NT2/D1 (cell line): ENCODE measurements at regions not wholly inside any gene's neighbourhood (a gene's known extent, or its start where the extent isn't known, plus 50 kb on each side); places are given as distances from the start of the nearest gene placed in this dataset.
A peak's percentile ranks its signal among the peaks of the same experiment; 100 is the strongest.

Experiments
- DNase-seq: peaks from one replicate; pipeline ENCODE4 v3.0.0-alpha.2; 2011; ENCODE audit warnings: low read depth, low spot score
- H3K27me3 ChIP-seq: 2 replicates; pipeline ENCODE4 v1.6.0; 2011; ENCODE audit warnings: mild to moderate bottlenecking; ENCODE audit not compliant: insufficient read length, insufficient read depth
- H3K36me3 ChIP-seq: 2 replicates; pipeline ENCODE4 v1.6.1; 2011; ENCODE audit warnings: mild to moderate bottlenecking, low read length, mixed read lengths; ENCODE audit not compliant: insufficient read depth, insufficient read length
- H3K4me1 ChIP-seq: 2 replicates; pipeline ENCODE4 v1.5.1; 2011; ENCODE audit not compliant: insufficient read depth, insufficient read length
- H3K4me3 ChIP-seq: 2 replicates; pipeline ENCODE4 v1.5.1; 2011; ENCODE audit warnings: low read depth; ENCODE audit not compliant: insufficient read length
- H3K9ac ChIP-seq: 2 replicates; pipeline ENCODE4 v1.6.0; 2011; ENCODE audit warnings: low read depth; ENCODE audit not compliant: insufficient read length
- H3K9me3 ChIP-seq: 2 replicates; pipeline ENCODE4 v1.5.1; 2011; ENCODE audit warnings: mild to moderate bottlenecking, low read length; ENCODE audit not compliant: insufficient read depth
- SUZ12 ChIP-seq: IDR thresholded peaks from 2 replicates; pipeline ENCODE4 v1.6.1; 2011; ENCODE audit not compliant: insufficient read length, insufficient read depth; ENCODE audit errors: extremely low read depth
- YY1 ChIP-seq: IDR thresholded peaks from 2 replicates; pipeline ENCODE4 v1.6.1; 2011; ENCODE audit not compliant: insufficient read length, insufficient read depth
- ZNF274 ChIP-seq: IDR thresholded peaks from 2 replicates; pipeline ENCODE4 v1.6.1; 2011; ENCODE audit warnings: mild to moderate bottlenecking, low read depth, low read length

DNA sequence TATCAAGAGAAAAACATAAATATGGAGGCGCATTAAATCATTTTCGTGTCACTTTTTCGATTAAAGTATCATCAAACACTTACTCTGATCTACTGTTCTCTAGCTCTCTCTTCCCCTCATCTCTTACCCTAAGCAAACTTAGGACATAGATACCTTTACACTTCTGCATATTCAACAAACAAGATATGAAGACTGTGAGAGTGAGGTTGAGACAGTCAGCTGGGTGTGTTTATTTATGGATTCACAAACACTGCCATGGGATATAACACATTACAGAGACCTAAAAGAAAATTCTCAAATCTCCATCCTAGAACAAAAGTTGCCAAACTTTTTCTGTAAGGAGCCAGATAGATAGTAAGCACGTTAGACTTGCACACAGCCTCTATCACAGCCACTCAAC lies 85.2 kb upstream of the ZNF385D start:
- H3K4me1 ChIP-seq, result no peaks in the 10 kb centered on the region
- no peak for DNase-seq
- TF ChIP-seq YY1 (no peak), ZNF274 (no peak), SUZ12 (no peak)
- no peaks in the 10 kb centered on the region for H3K9me3 ChIP-seq
- H3K9ac ChIP-seq, result no peak overlapping the region
- H3K27me3 ChIP-seq, result no peaks in the 10 kb centered on the region
- H3K4me3 ChIP-seq, result no peak overlapping the region
- H3K36me3 ChIP-seq, result no peaks in the 10 kb centered on the region

GRCh38 chr3:21839176-21839575 lies 88.2 kb upstream of the ZNF385D start:
- no peaks in the 10 kb centered on the region for H3K36me3 ChIP-seq
- H3K27me3 ChIP-seq, result no peaks in the 10 kb centered on the region
- no peaks in the 10 kb centered on the region for H3K9me3 ChIP-seq
- no peaks in the 10 kb centered on the region for H3K4me1 ChIP-seq
- no peak overlapping the region for H3K4me3 ChIP-seq
- H3K9ac ChIP-seq, result no peak overlapping the region
- no peak for DNase-seq
- no peak for TF ChIP-seq ZNF274
- TF ChIP-seq SUZ12, result no peak

- DNase-seq, result no peak
- Histone ChIP-seq H3K4me3 (no peak overlapping the region), H3K4me1 (no peaks in the 10 kb centered on the region), H3K9ac (no peak overlapping the region), H3K27me3 (no peaks in the 10 kb centered on the region), H3K9me3 (no peaks in the 10 kb centered on the region), H3K36me3 (no peaks in the 10 kb centered on the region)
- TF ChIP-seq SUZ12, result no peak
- no peak for TF ChIP-seq ZNF274
- no peak for TF ChIP-seq YY1
Measured at GRCh38 chr3:21839592-21839991, 88.6 kb upstream of the ZNF385D start.

DNA sequence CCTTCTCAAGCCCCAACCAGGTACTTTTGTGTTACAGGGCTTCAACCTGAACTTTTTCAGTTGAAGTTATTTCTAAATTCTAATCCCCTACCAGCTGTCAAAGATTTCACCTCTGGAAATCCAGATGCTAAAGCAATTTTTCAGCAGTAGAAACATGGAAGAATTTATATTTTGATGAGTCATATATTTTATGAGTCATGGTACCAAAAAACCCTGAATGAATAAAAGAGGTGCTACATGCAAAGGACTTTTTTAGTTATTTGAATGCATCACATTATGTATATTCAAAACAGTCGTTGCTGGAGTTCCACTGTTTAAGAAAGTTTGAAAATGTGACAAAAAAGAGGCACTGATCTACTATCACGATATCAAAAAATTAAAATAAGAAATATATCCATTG lies 96.0 kb upstream of the ZNF385D start:
- H3K4me3 ChIP-seq, result no peak overlapping the region
- no peaks in the 10 kb centered on the region for H3K4me1 ChIP-seq
- H3K27me3 ChIP-seq, result no peaks in the 10 kb centered on the region
- no peaks in the 10 kb centered on the region for H3K9me3 ChIP-seq
- H3K9ac ChIP-seq, result no peak overlapping the region
- no peak for DNase-seq
- no peaks in the 10 kb centered on the region for H3K36me3 ChIP-seq
- TF ChIP-seq YY1, result no peak
- no peak for TF ChIP-seq ZNF274
- TF ChIP-seq SUZ12, result no peak

- Histone ChIP-seq H3K4me3 (no peak overlapping the region), H3K27me3 (no peaks in the 10 kb centered on the region), H3K36me3 (no peaks in the 10 kb centered on the region), H3K9ac (no peak overlapping the region), H3K9me3 (no peaks in the 10 kb centered on the region), H3K4me1 (no peaks in the 10 kb centered on the region)
- peak; percentile 20 for DNase-seq
- TF ChIP-seq YY1 (no peak), ZNF274 (no peak), SUZ12 (no peak)
Measured at GRCh38 chr3:21859124-21860081, 108.4 kb upstream of the ZNF385D start.

DNA sequence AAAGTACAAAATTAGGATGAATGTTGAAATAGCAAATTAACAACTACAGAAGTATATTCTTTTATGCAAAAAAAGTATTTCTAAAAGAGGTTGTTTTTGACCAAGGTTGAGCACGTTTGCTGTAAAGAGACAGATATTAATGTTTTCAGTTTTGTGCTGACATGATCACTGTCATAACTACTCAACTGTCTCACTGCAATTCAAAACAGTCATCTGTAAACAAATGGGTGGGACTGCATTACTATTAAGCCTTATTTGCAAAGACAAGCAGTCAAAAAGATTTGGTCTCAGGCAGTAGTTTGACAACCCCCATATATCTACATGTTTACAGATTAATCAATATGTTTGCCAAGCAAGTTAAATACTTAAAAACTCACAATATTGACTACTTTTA lies 109.1 kb upstream of the ZNF385D start:
- Histone ChIP-seq H3K27me3 (no peaks in the 10 kb centered on the region), H3K36me3 (no peaks in the 10 kb centered on the region), H3K4me3 (no peak overlapping the region), H3K4me1 (no peaks in the 10 kb centered on the region), H3K9ac (no peak overlapping the region), H3K9me3 (no peaks in the 10 kb centered on the region)
- DNase-seq, result no peak
- TF ChIP-seq YY1 (no peak), SUZ12 (no peak), ZNF274 (no peak)

DNA sequence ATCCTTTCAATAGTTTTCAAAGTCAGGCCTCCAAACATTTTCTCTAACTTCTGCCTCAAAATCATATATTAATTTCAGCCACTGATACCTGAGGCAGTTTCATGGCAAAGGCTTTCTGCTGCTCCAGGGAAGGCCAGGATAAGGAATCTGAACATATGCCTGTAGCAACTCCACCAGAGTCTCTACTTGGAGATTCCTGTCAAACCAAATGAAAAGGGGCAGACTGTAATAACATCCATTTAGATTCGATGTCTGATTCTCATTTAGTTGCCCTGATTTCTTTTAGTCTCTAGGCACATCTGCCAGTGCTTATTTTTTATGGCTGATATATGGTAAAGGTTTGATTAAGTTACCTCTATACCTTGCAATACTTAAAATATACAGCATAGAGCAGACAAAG lies 109.6 kb upstream of the ZNF385D start:
- DNase-seq, result no peak
- TF ChIP-seq YY1, result no peak
- no peak for TF ChIP-seq ZNF274
- no peak for TF ChIP-seq SUZ12
- Histone ChIP-seq H3K27me3 (no peaks in the 10 kb centered on the region), H3K4me1 (no peaks in the 10 kb centered on the region), H3K9me3 (no peaks in the 10 kb centered on the region), H3K4me3 (no peak overlapping the region), H3K36me3 (no peaks in the 10 kb centered on the region), H3K9ac (no peak overlapping the region)
